Activated CD4-positive, alpha-beta T cell treated with anti-CD3 and anti-CD28 coated beads for 24 hours (primary cell): ENCODE measurements at regions not wholly inside any gene's neighbourhood (a gene's known extent, or its start where the extent isn't known, plus 50 kb on each side); places are given as distances from the start of the nearest gene placed in this dataset.

ENCODE experiments used
- DNase-seq, 2 donors: peaks; one replicate each; pipeline ENCODE4 v3.0.0-alpha.2; 2020; ENCODE audit warnings: low read depth in 2 of 2

DNA sequence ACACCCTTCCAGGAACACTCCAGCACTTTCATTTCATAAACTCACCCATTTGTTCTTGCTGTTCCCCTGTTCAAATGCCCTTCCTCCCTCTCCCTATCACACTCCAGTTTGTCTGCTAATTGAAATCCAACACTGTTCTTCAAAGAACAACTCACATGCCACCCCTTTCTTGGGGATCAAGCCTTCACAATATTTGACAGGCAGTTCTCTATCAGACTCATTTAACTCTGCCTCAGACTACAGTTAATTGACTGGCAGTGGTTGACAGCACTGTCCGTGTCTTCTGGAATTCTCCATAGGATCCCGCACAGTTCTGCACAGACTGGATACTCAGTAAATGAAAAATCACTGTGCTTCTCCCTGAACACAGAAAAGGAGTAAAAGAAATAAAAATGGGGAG, 87.8 kb downstream of the PMP22 start:
- DNase-seq: no peak

DNA sequence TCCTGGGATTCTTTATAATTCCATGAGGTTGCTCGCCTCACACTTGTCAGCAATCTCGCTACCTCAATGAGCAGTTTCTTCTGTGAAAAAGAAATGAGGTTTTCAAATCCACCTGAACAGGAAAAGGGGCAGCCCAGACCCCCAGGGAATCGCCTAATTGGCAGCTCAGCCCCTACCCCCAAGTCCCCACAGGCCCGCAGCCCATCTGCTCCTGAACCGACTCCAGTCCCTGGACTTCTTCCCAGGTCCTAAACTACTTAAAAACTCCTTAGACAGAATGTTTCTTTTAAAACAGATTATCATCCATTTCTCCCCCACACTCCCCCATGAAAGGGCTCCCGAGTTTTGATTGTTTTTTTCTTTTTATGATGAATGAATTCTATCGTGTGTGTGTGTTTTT, 89.8 kb downstream of the PMP22 start:
- no peak for DNase-seq

GRCh38 chr17:15171167-15172047, 93.7 kb downstream of the PMP22 start:
- DNase-seq: peak in 1 of 2 donors; percentile 6

GRCh38 chr17:15169676-15170075, 95.5 kb downstream of the PMP22 start:
- no peak for DNase-seq

DNA sequence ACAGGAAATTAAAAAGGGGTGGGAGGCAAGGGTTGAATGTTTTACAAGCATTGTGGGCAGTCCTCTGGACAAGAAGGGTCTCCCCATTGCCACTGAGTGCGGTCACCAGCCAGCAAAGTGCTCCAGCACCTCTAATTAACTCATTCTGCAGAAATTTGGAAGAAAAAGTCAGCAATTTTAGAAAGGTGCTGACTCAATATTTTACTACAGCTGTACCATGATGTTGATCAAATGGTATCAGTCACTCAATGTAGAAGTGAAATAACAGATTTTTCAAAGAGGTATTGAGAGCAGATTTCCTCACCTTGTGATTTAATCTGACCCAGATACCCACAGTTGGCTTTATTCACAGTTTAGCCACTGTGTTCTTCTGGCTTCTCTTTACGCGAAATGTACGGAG, 96.7 kb downstream of the PMP22 start:
- no peak for DNase-seq

DNA sequence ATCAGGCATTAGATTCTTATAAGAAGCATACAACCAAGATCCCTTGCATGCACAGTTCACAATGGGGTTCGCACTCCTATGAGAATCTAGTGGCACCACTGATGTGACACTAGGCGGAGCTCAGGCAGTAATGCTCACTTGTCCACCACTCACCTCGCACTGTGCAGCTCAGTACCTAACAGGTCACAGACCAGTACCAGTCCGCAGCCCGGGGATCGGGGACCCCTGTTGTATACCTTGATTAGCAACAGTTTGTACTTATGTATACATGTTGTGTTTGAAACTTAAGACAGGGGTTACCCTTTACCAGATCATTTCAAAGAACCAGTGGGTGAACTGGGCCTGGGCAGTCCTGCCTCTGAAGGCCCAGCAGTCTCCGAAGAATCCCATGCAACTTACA, 103.7 kb downstream of the PMP22 start:
- DNase-seq: no peak

- DNase-seq: no peak
These were observed 108.1 kb downstream of the PMP22 start for GRCh38 chr17:15157051-15157450.

DNA sequence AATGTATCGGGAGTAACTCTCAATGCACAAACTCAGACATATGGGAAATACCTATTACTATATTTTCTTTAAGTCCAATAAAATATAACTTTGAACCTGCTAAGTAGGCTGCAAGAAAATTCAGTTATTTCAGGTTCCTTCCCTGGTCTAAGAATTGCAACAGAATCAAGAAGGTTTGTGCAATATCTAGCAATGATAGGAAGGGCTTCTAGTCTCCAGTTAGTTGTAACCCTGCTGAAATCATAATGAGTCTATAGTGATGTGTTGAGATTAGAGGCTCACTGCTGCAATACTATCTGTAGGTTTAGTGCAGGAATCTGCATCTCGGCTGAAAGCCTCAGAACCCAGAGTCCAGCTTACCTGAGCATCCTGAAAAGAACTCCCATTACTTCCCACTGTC, 110.5 kb downstream of the PMP22 start:
- DNase-seq: no peak

DNA sequence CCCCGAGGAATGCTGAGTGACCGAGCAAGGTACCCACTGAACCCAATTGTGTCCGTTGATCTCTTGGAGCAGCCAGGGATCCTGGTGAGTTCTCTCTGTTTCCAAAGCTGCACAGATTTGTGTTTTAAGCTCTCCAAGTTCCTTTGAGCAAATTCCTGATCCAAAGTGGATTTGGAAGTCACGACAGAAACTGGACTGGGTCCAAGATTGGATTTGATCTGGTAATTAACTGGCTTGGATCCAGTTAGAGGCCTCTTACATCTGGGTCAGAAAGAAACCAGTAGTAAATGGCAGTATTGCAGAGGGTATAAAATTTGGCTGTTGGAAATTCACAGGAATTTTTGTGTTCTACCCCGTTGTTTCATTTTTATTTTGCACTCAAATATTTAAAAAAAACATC, 119.5 kb downstream of the PMP22 start:
- no peak for DNase-seq

- DNase-seq: no peak
These were observed 121.6 kb downstream of the PMP22 start for GRCh38 chr17:15143524-15143923.

- DNase-seq: no peak
These were observed 130.8 kb downstream of the PMP22 start for GRCh38 chr17:15134363-15134762.

GRCh38 chr17:15133826-15134225, 131.3 kb downstream of the PMP22 start:
- no peak for DNase-seq

DNA sequence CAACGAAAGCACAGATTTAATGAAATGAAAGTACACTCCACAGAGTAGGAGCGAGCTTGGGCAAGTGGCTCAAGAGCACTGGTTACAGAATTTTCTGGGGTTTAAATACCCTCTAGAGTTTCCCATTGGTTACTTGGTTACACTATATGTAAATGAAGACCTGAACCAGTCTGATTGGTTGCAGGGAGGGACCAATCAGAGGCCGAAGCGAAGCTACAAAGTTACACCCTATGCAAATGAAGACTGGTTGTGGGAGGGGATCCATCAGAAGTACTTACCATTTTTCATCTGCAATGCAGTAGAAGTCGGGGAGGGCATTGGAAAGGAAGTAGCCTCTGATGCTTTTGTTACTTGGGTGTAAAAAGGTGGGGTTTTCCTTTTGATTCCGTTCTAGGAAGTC, 132.0 kb downstream of the PMP22 start:
- no peak for DNase-seq

GRCh38 chr17:15130426-15130825, 134.7 kb downstream of the PMP22 start:
- no peak for DNase-seq

- no peak for DNase-seq
These were observed 135.1 kb downstream of the PMP22 start for GRCh38 chr17:15129986-15130385.

DNA sequence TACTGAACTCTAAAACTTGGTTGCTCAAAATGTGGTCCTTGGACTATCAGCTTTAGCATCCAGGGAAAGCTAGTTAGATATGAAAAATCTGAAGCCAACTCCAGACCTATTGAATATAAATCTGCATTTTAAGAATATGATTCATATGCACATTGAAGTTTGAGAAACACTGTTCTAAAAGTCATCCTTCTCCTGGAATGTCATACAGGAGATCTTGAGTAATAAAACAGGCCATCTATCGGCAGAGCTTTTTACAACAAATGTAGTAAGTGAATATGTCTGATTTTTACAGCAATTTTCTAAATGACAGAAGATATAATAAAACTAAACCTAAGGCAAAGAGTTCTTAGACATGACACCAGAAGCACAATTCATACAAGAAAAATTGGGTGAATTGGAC, 140.4 kb downstream of the PMP22 start:
- DNase-seq: no peak

DNA sequence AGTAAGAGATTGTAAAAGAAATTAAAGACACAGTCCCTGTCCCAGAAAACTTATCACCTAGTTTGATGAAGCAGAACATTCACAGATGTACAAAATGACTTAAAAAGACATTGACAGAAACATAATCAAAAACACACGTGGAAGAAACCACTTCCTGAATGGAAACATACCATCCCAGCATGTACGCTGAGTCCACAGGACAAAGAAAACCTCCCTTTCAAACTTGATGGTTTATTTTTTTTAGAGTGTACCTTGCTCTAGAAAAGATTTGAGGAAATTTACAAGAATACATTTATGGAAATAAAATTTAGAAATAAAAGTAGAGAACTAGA, 140.9 kb downstream of the PMP22 start:
- no peak for DNase-seq

DNA sequence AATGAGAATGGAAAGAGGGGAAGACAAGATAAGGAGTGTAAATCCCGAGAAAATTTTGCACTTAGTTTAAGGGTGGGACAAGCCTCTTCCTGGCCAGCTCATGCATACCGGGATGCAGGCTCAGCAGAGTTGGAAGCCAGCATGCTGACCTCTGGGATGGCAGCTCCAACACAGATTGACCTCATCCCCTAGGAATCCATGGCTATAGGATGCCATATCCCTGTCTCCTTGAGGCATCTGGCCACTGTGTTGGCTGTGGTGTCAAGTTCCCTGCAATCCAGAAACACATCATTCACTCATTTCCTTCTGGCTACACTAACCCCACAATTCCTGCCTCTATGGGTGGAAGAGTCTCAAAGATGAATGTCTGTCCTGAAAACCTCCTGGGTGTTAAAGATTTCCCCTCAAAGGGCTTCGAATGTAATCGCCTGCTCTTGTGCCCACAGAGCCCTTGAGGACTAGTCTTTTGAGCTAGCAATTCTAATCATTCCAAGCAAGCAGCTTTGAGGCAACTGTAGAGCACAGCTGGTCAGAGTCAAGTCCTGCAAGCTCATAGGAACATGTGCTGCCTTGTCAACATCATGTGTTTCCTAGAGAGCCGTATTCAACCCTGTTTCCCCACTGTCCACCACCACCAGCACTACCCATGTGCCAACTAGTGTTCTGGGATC, 141.4 kb downstream of the PMP22 start:
- no peak for DNase-seq

DNA sequence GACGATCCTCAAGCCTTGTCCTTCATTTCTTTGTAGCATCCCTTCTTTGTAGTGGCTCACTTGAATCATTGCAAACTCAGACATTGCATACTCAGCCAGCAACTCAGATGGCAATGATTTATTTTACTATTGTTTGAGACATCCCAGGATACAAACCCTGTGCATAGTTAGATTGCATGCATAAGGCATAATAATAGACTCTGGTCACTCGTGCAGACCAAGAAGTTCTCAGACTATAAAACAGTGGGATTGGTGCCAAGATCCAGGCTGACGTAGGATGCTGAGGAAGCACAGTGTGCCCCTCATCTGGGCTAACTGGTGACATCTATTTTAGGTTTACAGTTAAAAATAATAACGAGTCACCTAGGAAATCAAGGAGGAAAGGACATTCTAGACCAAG, 142.3 kb downstream of the PMP22 start:
- no peak for DNase-seq

DNA sequence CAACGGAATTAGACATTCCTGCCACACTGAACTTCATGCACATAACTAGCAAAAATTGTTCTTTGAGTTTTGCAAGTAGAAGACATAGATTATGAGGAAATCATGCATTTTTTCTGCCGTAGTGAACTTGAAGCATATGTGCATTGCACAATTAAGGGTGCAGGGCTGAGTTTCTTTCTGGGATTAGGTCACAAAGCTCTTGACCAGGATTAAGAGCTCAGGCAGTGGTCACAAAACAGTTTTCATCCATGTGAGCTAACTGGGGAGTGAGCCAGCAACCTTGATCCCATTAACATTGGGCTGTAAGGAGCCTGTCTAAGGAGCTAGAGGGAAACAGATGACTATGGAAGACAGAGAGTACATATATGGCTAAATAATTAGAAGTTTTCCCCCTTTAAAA, 143.7 kb downstream of the PMP22 start:
- DNase-seq: no peak

DNA sequence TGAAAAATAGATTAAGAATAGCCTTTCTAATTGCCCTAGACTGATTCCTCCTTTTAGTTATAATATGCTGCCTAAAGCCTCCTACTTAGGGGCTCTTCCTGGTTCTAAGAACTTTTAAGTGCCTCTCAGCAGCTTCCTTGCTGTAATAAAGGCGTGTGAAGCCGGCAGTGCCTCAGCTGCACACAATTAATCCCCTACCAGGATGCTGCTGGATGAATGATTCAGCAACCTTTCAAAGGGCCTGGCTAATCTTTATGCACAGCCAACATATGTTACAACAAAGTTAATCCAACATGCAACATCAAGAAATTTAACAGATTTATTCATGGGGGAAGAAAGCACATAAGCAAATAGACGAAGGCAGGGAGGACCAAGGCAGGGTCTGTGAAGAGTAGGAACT, 145.2 kb downstream of the PMP22 start:
- DNase-seq: no peak

GRCh38 chr17:15117239-15117638, 147.9 kb downstream of the PMP22 start:
- no peak for DNase-seq

DNA sequence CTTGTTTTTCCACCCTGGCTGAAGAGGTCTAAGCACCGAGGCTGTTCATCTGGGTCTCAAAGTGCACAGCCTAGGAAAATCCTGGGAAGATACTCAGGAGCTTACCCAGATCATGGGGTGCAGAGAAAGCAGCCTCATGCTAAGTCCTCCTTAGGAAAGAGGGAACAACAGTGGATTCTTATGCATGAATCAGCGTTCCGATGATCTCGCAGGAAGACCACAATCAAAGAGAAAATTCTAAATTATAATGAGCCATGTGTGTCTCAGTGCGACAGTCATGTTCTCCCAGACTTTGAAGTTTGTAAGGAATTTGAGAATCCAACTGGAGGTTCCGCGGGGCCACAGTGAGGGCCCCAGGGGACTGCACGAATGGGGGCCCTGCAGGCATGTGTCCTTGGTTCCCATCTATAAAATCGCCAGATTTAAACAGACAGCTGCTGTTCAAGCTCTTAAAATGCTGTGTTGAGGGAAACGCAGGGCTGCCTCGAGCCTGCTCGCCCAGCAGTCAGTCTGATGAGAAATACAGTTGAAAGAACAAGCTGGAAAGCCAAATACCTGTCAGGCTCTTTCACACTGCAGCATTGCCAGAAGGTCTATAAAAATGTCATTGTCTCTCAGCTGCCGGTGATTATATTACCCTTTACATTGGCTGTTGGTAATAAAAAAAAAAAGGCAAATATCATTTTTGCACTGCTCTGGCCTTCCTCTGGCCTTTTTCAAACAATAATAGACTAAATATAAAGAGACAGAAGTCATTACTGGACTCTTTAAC, 152.1 kb downstream of the PMP22 start:
- DNase-seq: no peak
